IMR-90 (cell line): ENCODE measurements at regions not wholly inside any gene's neighbourhood (a gene's known extent, or its start where the extent isn't known, plus 50 kb on each side); places are given as distances from the start of the nearest gene placed in this dataset.
"Not testable (repeated sequence)": the region's sequence is repeated elsewhere in the genome, so short reads cannot be mapped to it uniquely, and the experiment has no call there.

Experiments used
- ATAC-seq: fragments of 200-7000 bp; cut with Tn5 transposase; 2 replicates; pipeline ENCODE4 v1.9.1; 2020; ENCODE audit warnings: low read depth, mild to moderate bottlenecking, moderate library complexity
- BruUV-seq: library from RNA; stranded (reverse); fragments of 400-500 nt; replicated peaks from 2 replicates; lab custom pipeline; 2021; lab: Mats Ljungman, UMichigan
- CTCF ChIA-PET: fragments of 300-600 bp; formaldehyde crosslinking; extraction: SDS; loops from one replicate; lab custom pipeline; 2021; ENCODE audit warnings: antibody characterized with exemption; lab: Yijun Ruan, JAX
- POLR2A ChIA-PET: fragments of 300-600 bp; sonication (Branson Sonifier 250); formaldehyde crosslinking; loops from one replicate; lab custom pipeline; 2022; ENCODE audit warnings: antibody characterized with exemption; ENCODE audit not compliant: unreplicated experiment; lab: Charles Lee
- DNase-seq: peaks from one replicate; pipeline ENCODE4 v3.0.0; 2013
- H2AFZ ChIP-seq: replicated peaks from 2 replicates; pipeline ENCODE3; 2013; ENCODE audit warnings: low read length, mild to moderate bottlenecking; ENCODE audit not compliant: poor library complexity
- H2AK5ac ChIP-seq: 2 replicates; pipeline ENCODE4 v1.6.1; 2013; ENCODE audit warnings: low read depth, low read length, inconsistent platforms
- H2AK9ac ChIP-seq: replicated peaks from 2 replicates; pipeline ENCODE3; 2013; ENCODE audit warnings: mild to moderate bottlenecking, low read depth, low read length, moderate library complexity; ENCODE audit not compliant: poor library complexity
- H2BK120ac ChIP-seq: 2 replicates; pipeline ENCODE4 v1.6.1; 2013; ENCODE audit warnings: low read depth, low read length, inconsistent platforms
- H2BK15ac ChIP-seq: 3 replicates; pipeline ENCODE4 v1.6.1; 2013; ENCODE audit warnings: low read depth, low read length, inconsistent platforms
- H2BK20ac ChIP-seq: 2 replicates; pipeline ENCODE4 v1.6.1; 2013; ENCODE audit warnings: low read depth, mild to moderate bottlenecking, inconsistent platforms, low read length, moderate library complexity
- H2BK5ac ChIP-seq: 2 replicates; pipeline ENCODE4 v1.6.1; 2013; ENCODE audit warnings: mild to moderate bottlenecking, low read depth, low read length, inconsistent platforms; ENCODE audit not compliant: poor library complexity, severe bottlenecking
- H3K14ac ChIP-seq: replicated peaks from 2 replicates; pipeline ENCODE4 v1.6.1; 2013; ENCODE audit warnings: low read depth, low read length, inconsistent platforms
- H3K18ac ChIP-seq: 2 replicates; pipeline ENCODE4 v1.6.1; 2013; ENCODE audit warnings: low read depth, low read length, control low read depth
- H3K23ac ChIP-seq: 2 replicates; pipeline ENCODE4 v1.6.1; 2013; ENCODE audit warnings: low read depth, low read length, inconsistent platforms
- H3K27ac ChIP-seq: 2 replicates; pipeline ENCODE4 v1.5.1; 2013; ENCODE audit warnings: mild to moderate bottlenecking, control low read depth, low read length; ENCODE audit not compliant: insufficient read depth
- H3K27me3 ChIP-seq: 2 replicates; pipeline ENCODE4 v1.6.1; 2013; ENCODE audit warnings: low read length; ENCODE audit not compliant: control insufficient read depth, insufficient read depth
- H3K36me3 ChIP-seq: 2 replicates; pipeline ENCODE4 v1.6.1; 2013; ENCODE audit warnings: low read length, mixed read lengths; ENCODE audit not compliant: control insufficient read depth, insufficient read depth
- H3K4ac ChIP-seq: 2 replicates; pipeline ENCODE4 v1.6.1; 2013; ENCODE audit warnings: low read depth, low read length, inconsistent platforms
- H3K4me1 ChIP-seq: 2 replicates; pipeline ENCODE4 v1.6.1; 2013; ENCODE audit warnings: low read length, mixed read lengths; ENCODE audit not compliant: control insufficient read depth, insufficient read depth
- H3K4me2 ChIP-seq: 2 replicates; pipeline ENCODE4 v1.6.1; 2013; ENCODE audit warnings: low read depth, mild to moderate bottlenecking, control low read depth, low read length, moderate library complexity
- H3K4me3 ChIP-seq: 2 replicates; pipeline ENCODE4 v1.5.1; 2013; ENCODE audit warnings: low read depth, mild to moderate bottlenecking, control low read depth, low read length, moderate library complexity; ENCODE audit not compliant: insufficient read depth
- H3K56ac ChIP-seq: 2 replicates; pipeline ENCODE4 v1.6.1; 2013; ENCODE audit warnings: low read length, inconsistent platforms; ENCODE audit not compliant: insufficient read depth; ENCODE audit errors: extremely low read depth
- H3K79me1 ChIP-seq, 2 experiments: 2 replicates each; pipeline ENCODE4 v1.6.1; 2013; ENCODE audit warnings: low read length in 2 of 2, inconsistent platforms in 1 of 2, low read depth in 1 of 2
- H3K9ac ChIP-seq: 2 replicates; pipeline ENCODE4 v1.6.1; 2013; ENCODE audit warnings: low read depth, low read length, control low read depth
- H3K9me1 ChIP-seq: 2 replicates; pipeline ENCODE4 v1.6.1; 2013; ENCODE audit warnings: low read length, inconsistent platforms; ENCODE audit not compliant: insufficient read depth
- H3K9me3 ChIP-seq: 2 replicates; pipeline ENCODE4 v1.6.1; 2013; ENCODE audit warnings: low read length; ENCODE audit not compliant: control insufficient read depth, insufficient read depth
- H4K20me1 ChIP-seq: 2 replicates; pipeline ENCODE4 v1.6.1; 2013; ENCODE audit warnings: low read length, inconsistent platforms; ENCODE audit not compliant: insufficient read depth
- H4K5ac ChIP-seq: 2 replicates; pipeline ENCODE4 v1.6.1; 2013; ENCODE audit warnings: mild to moderate bottlenecking, low read depth, low read length, control low read depth
- H4K8ac ChIP-seq, 2 experiments: 2 replicates each; pipeline ENCODE4 v1.6.1; 2013; ENCODE audit warnings: low read depth in 2 of 2, low read length in 2 of 2, control low read depth in 1 of 2, inconsistent platforms in 1 of 2
- H4K91ac ChIP-seq: 2 replicates; pipeline ENCODE4 v1.6.1; 2013; ENCODE audit warnings: low read depth, low read length, inconsistent platforms; ENCODE audit not compliant: insufficient read depth
- dilution Hi-C: fragments of 300-500 bp; cut with HindIII; formaldehyde crosslinking; loops from one replicate; pipeline ENCODE4 v1.14.3; 2018; ENCODE audit warnings: low sequenced_read_pairs; ENCODE audit not compliant: unreplicated experiment
- in situ Hi-C: fragments of 300-500 bp; cut with MboI; formaldehyde crosslinking; loops from 3 replicates; pipeline ENCODE4 v1.14.3; 2019; ENCODE audit warnings: low sequenced_read_pairs, inconsistent platforms, mixed read lengths
- intact Hi-C: fragments of 100-400 bp; cut with micrococcal nuclease; formaldehyde crosslinking; loops from 2 replicates; pipeline ENCODE4 v1.10.0; 2022

GRCh38 chr11:119565693-119566092 is 142.7 kb upstream of the THY1 start:
- H3K4me3 ChIP-seq, H2BK120ac ChIP-seq, intact Hi-C loops, H3K4me2 ChIP-seq, H2AK5ac ChIP-seq, H3K14ac ChIP-seq, H3K27me3 ChIP-seq, H3K18ac ChIP-seq, H2BK20ac ChIP-seq, BruUV-seq, POLR2A ChIA-PET, H3K27ac ChIP-seq, H2AK9ac ChIP-seq, in situ Hi-C loops, H4K20me1 ChIP-seq, H2AFZ ChIP-seq, H3K36me3 ChIP-seq, H3K4ac ChIP-seq, ATAC-seq, H2BK15ac ChIP-seq, H3K9me1 ChIP-seq, H3K23ac ChIP-seq, H3K9ac ChIP-seq, H4K5ac ChIP-seq, H3K4me1 ChIP-seq, H3K9me3 ChIP-seq, H4K8ac ChIP-seq, dilution Hi-C loops, H3K56ac ChIP-seq, CTCF ChIA-PET, DNase-seq, H2BK5ac ChIP-seq, H4K91ac ChIP-seq, H3K79me1 ChIP-seq: not testable (repeated sequence)
